NCI-H1417 treated with DMSO at 0.1 percent for 48 hours (cell line): ENCODE measurements at regions not wholly inside any gene's neighbourhood (a gene's known extent, or its start where the extent isn't known, plus 50 kb on each side); places are given as distances from the start of the nearest gene placed in this dataset.

Experiments
- DNase-seq: peaks from one replicate; lab custom pipeline; 2025; lab: John Stamatoyannopoulos, UW

GRCh38 chr6:14365393-14365792 lies 247.8 kb downstream of the CD83 start:
- no peak for DNase-seq

- DNase-seq: no peak
These were observed 248.7 kb downstream of the CD83 start for GRCh38 chr6:14366315-14366714.

- no peak for DNase-seq
These were observed 249.3 kb downstream of the CD83 start for GRCh38 chr6:14366872-14367271.

- DNase-seq: no peak
These were observed 249.7 kb downstream of the CD83 start for GRCh38 chr6:14367296-14367695.

GRCh38 chr6:14369717-14370116 lies 252.1 kb downstream of the CD83 start:
- no peak for DNase-seq

GRCh38 chr6:14371530-14371929 lies 254.0 kb downstream of the CD83 start:
- DNase-seq: no peak

- no peak for DNase-seq
These were observed 255.3 kb downstream of the CD83 start for GRCh38 chr6:14372734-14373489.

- no peak for DNase-seq
These were observed 256.3 kb downstream of the CD83 start for GRCh38 chr6:14373648-14374437.

- DNase-seq: no peak
These were observed 258.4 kb downstream of the CD83 start for GRCh38 chr6:14375930-14376329.

GRCh38 chr6:14379568-14379967 lies 262.0 kb downstream of the CD83 start:
- no peak for DNase-seq

- no peak for DNase-seq
These were observed 262.7 kb downstream of the CD83 start for GRCh38 chr6:14380086-14380820.

- no peak for DNase-seq
These were observed 263.6 kb downstream of the CD83 start for GRCh38 chr6:14380901-14381828.

- DNase-seq: no peak
These were observed 264.5 kb downstream of the CD83 start for GRCh38 chr6:14381829-14382677.

GRCh38 chr6:14382678-14383236 lies 265.2 kb downstream of the CD83 start:
- DNase-seq: no peak

GRCh38 chr6:14383393-14384174 lies 266.0 kb downstream of the CD83 start:
- no peak for DNase-seq

GRCh38 chr6:14384175-14384949 lies 266.8 kb downstream of the CD83 start:
- DNase-seq: peak; percentile 94

- DNase-seq: no peak
These were observed 268.7 kb downstream of the CD83 start for GRCh38 chr6:14386263-14386662.

- DNase-seq: no peak
These were observed 269.1 kb downstream of the CD83 start for GRCh38 chr6:14386668-14387067.

GRCh38 chr6:14388371-14388770 lies 270.8 kb downstream of the CD83 start:
- DNase-seq: no peak
